AG08395 (cell line): ENCODE measurements at regions not wholly inside any gene's neighbourhood (a gene's known extent, or its start where the extent isn't known, plus 50 kb on each side); places are given as distances from the start of the nearest gene placed in this dataset.
"Not testable (repeated sequence)": the region's sequence is repeated elsewhere in the genome, so short reads cannot be mapped to it uniquely, and the experiment has no call there.

Experiments
- DNase-seq: peaks from one replicate; pipeline ENCODE4 v3.0.0; 2012; ENCODE audit warnings: mixed read lengths, low spot score

DNA sequence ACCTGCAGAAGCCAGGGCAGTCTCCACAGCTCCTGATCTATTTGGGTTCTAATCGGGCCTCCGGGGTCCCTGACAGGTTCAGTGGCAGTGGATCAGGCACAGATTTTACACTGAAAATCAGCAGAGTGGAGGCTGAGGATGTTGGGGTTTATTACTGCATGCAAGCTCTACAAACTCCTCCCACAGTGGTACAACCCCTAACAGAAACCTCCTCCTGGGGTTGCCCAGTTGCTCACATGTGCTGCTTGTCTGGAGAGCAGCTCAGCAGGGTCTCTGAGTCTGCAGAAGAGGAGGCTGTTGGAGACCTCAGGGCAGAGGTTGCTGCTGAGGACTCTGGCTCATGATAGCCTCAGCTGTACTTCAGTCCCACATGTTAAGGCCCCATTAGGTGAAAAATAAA is 1269.1 kb downstream of the RPIA start:
- DNase-seq: not testable (repeated sequence)

DNA sequence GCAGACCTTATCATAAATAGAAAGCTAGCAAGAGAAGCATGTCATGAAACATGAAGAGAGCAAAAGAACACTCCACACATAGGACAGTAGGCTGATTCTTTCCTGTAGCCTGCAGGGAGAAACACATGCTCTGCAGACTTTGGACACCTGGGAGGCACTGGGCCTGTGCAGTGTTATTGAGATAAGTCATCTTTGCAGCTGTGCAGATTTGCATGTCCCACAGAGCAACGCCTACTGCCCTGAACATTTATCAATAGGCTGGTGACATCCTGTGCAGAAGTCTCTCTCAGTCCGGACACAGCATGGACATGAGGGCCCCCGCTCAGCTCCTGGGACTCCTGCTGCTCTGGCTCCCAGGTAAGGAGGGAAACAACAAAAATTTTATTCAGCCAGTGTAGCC is 1277.1 kb downstream of the RPIA start:
- DNase-seq: not testable (repeated sequence)

DNA sequence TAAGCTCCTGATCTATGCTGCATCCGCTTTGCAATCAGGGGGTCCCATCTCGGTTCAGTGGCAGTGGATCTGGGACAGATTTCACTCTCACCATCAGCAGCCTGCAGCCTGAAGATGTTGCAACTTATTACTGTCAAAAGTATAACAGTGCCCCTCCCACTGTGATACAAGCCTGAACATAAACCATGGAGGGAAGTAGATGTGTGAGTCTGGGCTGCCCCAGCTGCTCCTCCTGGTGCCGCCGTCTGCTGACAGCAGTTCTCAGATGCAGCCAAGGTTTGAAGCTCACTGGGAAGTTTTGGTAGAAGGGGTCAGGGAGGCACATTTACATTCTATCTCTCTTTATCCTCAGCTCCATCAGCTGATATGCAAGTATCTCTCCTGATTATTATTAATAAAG is 1277.7 kb downstream of the RPIA start:
- DNase-seq: not testable (repeated sequence)

DNA sequence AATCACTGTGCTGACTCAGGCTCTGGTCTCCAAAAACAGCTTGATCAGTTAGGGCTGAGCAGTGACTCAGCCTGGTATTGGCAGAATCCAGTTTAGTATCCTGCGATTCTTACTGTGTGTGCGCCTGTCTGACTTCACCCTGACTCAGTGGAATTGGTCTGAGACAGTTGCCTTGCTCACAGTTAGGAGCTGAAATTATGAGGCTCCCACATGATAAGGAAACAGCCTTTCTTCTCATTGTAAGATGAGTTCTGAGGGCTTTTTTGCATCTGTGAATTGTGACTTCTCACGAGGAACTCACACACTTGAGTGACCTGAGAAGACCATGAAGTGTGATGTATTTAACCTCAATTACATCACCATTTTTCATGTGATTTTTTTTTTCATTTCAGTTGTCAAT is 1282.4 kb downstream of the RPIA start:
- peak; percentile 2 for DNase-seq

DNA sequence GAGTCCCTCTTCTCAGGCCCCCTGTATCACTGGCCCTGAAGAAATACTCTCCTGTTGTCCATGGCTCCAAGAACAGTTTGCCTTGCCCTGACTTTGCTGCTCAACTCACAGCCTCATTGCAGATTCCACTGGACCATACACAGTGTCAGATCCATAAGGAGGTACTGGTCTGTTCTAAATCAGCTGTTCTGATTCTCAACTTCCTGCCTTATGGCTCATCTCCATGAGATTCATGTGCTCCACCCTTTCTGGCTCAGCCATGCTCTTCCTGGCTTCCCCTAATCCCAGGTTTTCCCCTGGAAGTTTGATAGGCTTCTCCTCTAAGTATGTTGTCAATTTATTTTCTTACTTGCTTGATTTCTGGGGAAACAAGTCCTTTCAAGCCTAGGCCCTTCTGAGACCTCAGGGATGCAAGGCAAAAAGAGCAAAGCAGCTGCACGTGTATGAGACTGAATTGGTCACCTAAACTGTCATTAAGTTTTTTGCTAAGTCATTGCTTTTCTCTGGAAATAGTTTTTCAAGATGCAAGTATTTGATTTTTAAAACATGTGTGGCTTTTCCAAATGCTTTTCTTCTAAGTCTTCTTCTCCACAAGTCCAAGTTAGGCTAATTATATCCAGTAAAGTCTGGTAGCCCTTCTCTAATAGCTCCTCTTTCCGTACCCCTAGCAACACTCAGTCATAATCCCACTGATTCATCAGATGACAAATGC is 1288.5 kb downstream of the RPIA start:
- DNase-seq: not testable (repeated sequence)

DNA sequence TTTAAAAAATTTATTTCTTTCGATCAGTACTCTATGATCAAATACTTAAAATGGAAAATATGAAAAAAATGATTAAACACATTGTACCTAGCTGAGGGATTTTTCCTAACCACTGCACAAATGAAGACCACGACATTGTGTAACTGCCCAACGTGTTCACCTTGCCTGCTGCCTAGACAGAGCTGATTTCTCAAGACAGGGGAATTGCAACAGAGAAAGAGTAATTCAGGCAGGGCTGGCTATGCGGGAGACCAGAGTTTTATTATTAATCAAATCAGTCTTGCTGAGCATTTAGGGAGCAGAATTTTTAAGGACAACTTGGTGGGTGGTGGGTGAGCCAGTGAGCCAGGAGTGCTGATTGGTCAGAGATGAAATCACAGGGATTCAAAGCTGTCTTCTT is 1290.8 kb downstream of the RPIA start:
- not testable (repeated sequence) for DNase-seq

DNA sequence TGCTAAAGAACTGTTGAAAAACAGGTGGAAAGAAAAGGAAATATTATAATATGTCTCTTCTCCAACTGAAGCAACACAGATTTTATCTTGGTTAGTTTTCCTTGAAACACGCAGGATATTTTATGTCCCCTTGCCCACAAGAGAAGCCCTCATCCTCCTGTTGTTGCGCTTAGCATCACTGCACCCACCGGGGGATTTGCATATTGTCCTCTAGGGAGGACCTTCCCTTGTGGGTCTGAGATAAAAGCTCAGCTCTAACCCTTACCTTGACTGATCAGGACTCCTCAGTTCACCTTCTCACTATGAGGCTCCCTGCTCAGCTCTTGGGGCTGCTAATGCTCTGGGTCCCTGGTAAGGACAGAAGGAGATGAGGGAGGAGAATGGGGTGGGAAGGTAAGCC is 1294.2 kb downstream of the RPIA start:
- DNase-seq: not testable (repeated sequence)

DNA sequence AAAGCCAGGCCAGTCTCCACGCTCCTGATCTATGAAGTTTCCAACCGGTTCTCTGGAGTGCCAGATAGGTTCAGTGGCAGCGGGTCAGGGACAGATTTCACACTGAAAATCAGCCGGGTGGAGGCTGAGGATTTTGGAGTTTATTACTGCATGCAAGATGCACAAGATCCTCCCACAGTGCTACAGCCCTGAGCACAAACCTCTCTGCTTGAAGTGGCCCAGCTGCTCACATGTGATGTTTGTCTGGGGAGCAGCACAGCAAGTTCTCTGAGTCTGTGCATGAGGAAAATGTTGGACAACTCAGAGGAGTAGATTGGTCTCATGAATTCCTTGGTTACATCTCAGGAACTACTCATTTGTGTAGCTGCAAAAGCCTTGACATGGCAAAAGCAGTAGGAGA is 1295.1 kb downstream of the RPIA start:
- not testable (repeated sequence) for DNase-seq

DNA sequence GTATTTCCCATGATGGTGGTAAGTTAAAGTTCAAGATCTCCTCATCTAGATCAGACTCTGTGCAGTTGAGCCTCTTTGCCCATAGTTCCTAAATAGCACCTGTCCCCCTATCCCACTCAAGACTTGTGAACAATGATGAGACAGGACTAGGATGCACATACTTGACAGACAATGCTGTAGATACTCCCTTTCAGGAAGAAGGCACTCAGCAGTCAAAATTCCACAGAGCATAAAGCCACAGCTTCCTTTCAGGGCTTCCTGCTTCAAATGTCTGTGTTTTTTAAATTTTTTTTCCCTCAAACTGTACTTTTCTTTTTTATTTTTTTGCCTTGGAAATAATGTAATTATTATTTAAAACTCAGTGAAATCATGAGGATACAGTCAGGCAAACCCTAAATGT is 1305.3 kb downstream of the RPIA start:
- not testable (repeated sequence) for DNase-seq

DNA sequence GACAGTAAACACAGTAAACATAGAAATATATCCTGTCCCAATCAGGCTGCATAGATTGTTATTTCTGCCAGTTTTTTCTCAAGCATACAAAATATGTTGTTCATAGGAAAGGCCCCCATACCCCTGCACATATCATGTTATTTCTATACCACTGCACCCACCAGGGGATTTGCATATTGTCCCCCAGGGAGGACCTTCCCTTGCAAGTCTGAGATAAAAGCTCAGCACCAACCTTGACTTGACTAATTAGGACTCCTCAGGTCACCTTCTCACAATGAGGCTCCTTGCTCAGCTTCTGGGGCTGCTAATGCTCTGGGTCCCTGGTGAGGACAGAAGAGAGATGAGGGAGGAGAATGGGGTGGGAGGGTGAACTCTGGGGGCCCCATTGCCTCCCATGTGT is 1313.1 kb downstream of the RPIA start:
- not testable (repeated sequence) for DNase-seq

DNA sequence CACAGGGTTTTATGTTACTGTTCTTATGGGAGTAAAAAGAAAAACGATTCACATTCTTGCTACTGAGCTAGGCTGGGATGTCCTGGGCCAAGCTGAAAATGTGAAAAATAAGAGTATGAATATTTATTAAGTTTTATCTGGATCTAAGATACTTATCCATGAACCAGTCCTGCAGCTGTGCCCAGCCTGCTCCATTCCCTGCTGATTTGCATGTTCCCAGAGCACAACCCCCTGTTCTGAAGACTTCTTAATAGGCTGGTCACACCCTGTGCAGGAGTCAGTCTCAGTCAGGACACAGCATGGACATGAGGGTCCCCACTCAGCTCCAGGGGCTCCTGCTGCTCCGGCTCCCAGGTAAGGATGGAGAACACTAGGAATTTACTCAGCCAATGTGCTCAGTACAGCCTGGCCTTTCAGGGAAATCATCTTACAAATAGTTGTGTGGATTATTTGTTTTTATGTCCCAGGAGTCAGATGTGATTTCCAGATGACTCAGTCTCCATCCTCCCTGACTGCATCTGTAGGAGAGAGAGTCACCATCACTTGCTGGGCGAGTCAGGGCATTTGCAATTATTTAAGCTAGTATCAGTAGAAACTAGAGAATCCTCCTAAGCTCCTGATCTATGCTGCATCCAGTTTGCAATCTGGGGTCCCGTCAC is 1319.1 kb downstream of the RPIA start:
- DNase-seq: not testable (repeated sequence)

DNA sequence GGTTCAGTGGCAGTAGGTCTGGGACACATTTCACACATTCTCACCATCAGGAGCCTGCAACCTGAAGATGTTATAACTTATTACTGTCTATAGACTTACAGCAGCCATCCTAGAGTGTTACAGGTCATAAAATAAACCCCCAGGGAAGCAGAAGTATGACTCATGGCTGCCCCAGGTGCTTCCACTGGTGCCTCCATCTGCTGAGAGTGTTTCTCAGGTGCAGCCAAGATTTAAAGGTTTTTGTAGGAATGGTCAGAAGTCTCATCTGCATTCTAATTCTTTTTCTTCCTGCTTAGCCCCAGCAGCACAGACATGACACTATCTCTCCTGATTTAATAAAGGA is 1319.6 kb downstream of the RPIA start:
- DNase-seq: not testable (repeated sequence)

DNA sequence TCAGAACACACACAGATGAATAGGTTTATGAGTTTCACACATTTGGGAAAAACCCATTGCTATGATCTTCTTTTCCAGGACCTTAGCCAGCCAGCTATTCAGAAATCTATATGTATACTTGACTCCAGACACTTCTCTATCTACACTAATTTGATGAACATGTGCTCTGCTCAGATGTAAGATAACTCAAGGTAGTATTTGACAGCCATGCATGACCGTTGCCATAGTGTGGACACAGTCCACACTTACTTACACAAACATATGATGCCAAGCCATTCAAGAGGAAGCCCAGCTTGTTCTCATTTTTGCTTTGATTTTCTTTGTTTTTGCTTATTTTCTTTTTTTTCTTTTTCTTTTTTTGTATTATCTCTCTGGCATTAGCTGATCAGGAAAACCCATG is 1328.4 kb downstream of the RPIA start:
- not testable (repeated sequence) for DNase-seq

DNA sequence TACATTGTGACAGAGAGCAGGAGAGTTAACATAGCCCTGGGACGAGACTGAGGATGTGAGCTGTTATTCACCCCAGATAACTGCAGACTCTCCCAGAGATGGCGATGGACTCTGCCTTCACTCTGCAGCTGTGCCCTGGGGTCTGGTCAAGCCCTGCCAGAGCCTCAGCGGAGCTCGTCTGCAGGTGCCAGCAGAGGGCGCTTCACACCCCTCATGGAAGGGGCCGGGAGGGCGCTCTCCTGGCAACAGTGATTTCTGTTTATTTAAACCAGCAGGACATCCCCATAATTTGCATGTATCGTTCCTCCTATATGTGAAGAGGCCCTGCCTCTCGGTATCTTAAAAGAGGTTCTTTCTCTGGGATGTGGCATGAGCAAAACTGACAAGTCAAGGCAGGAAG is 1329.8 kb downstream of the RPIA start:
- not testable (repeated sequence) for DNase-seq

DNA sequence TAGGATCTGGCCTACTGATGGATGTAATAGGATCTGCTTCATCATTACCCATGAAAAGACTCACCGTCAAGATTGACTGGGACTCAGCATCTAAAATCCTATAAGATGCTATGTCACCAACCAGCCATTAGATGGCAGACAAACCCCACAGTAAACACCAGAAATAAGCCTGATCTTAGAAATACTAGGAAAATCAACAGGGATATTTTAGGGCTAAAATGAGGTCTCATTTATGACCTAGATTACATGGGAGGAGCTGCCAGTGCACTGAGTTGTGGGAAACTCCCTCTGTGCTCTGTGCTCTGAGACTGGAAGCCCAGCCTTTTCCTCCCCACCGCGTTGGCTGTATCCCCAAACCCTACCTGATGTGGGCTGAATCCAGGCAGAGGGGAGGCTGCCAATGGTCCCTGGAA is 1335.8 kb downstream of the RPIA start:
- not testable (repeated sequence) for DNase-seq

DNA sequence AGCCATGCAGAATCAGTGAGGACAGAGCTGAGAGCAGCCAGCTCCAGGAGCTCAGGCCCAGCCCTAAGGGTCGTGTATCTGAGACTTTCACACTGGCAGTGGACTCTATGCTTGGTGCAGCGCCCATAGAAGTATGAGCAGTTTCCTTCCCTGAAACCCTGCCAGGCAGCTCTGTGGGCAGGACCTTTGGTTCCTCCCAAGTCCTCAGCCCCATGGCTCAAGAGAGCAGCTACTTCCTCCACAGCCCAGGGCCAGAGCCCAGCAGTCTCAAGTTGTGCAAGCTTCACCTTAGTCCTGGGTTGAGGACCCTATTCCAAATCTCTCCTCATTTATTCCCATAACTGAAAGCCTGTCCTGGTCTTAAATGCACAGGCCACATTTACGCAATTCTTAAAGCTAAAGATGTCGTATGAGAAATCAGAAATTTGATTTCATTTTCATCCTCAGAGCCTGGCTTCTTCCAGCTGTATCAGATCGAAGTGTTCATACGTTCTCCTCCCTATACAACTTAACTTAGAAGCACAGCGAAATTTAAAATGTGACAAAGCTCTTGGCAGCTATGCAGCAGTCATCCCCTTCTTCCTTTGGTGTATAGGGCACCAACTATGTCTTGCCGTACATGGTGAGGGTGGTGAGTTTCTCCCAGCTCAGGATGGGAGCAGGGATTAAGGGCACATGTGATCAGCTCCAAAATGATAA is 1337.1 kb downstream of the RPIA start:
- not testable (repeated sequence) for DNase-seq

DNA sequence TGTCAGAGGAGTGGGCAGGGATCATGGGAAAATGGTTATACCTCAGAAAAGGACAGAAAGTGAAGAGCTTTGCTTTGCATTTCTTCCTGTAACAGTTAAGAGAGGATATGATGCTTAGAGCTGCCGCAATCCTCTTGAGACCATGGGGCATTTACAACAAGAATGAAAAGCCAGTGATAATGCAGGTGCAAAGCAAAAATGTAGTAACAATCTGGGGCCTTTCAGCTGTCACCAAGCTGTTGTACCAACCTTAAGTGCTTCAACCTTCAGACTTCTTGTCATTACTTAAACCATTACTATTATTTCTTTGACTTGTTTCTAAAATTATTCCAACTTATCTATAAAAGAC is 1337.6 kb downstream of the RPIA start:
- not testable (repeated sequence) for DNase-seq

DNA sequence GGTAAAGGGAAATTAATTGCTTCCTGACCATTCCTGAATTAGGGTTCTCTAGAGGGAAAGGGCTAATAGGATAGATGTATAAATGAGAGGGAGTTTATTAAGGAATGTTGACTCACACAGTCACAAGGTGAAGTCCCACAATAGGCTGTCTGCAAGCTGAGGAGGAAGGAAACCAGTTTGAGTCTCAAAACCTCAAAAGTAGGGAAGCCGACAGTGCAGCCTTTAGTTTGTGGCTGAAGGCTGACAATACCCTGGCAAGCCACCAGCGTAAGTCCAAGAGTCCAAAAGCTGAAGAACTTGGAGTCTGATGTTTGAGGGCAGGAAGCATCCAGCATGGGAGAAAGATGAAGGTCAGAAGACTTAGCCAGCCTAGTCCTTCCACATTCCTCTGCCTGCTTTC is 1340.8 kb downstream of the RPIA start:
- not testable (repeated sequence) for DNase-seq

DNA sequence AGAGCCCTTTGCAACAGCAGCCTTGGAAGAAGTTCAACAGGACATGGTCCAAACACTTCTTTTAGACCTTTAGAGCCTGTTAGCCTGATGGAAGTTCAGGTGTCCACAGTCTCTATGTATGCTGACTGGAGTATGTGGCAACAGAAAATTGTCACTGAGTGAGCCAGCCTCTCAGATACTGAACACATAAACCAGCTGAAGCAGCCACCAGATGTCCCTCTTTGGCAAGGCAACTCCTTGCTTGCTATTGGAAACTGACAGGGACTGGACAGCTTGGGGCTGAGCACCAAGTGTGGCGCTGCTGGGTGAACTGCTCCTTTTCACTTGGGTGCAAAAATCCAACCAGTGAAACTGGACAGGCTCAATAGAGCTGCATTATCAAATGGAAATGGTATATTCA is 1344.9 kb downstream of the RPIA start:
- not testable (repeated sequence) for DNase-seq

DNA sequence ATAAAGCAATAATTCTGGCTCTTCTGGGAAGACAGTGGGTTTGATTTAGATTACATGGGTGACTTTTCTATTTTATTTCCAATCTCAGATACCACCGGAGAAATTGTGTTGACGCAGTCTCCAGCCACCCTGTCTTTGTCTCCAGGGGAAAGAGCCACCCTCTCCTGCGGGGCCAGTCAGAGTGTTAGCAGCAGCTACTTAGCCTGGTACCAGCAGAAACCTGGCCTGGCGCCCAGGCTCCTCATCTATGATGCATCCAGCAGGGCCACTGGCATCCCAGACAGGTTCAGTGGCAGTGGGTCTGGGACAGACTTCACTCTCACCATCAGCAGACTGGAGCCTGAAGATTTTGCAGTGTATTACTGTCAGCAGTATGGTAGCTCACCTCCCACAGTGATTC is 1347.6 kb downstream of the RPIA start:
- DNase-seq: not testable (repeated sequence)

DNA sequence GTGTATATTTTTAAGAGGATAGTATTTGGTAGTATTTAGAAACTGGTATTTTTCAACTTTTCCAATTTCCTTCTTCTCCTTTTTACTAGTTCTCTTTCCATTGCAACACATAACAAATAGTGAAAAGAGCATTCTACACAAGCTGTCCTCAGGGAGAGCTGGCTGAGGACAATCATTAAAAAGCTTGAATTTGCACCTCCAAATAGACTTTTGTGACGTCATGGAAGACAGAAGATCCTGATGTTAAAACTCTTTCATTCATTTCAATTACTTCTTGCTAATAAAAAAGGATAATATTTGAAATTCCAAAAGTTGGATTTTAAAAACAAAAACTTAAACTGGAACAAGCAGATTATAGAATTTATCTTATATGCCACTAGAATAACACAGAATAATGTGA is 1356.3 kb downstream of the RPIA start:
- not testable (repeated sequence) for DNase-seq

DNA sequence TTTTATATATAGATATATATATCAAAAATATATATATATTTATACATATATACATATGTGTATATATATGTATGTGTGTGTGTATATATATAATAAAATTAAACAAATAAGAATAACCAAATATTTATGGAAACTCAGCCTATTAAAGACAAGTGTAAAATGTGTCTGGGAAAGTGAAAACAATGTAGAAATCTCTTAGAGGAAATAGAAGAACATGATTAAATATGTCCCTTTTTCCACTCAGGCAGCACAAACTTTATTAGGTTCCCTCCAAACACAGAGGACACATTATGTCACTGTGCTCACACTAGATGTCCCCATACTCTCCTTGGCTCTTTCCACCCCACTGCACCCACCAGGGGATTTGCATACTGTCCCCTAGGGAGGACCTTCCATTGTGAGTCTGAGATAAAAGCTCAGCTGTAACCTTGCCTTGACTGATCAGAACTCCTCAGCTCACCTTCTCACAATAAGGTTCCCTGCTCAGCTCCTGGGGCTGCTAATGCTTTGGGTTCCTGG is 1360.7 kb downstream of the RPIA start:
- not testable (repeated sequence) for DNase-seq

DNA sequence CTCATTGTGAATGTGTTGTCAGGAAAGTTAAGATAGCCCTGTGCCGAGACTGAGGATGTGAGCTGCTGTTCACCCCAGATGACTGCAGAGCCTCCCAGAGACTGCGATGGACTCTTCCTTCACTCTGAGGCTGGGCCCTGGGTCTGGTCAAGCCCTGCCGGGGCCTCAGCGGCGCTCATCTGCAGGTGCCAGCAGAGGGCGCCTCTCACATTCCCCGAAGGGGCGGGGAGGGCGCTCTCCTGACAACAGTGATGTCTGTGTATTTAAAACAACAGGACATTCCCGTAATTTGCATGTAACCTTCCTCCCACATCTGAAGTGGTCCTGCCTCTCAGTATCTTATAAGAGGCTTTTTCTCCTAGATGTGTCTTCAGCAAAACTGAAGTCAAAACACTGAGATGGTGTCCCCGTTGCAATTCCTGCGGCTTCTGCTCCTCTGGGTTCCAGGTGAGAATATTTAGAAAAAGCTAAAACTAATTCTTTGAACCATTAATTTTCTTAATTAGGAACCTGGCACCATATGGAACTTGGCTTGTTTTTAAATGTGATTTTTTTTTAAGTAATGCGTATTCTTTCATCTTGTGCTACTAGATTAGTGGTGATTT is 1377.9 kb downstream of the RPIA start:
- DNase-seq: peak; percentile 4
